ENCODE measurements at regions not wholly inside any gene's neighbourhood (a gene's known extent, or its start where the extent isn't known, plus 50 kb on each side); places are given as distances from the start of the nearest gene placed in this dataset.

DNA sequence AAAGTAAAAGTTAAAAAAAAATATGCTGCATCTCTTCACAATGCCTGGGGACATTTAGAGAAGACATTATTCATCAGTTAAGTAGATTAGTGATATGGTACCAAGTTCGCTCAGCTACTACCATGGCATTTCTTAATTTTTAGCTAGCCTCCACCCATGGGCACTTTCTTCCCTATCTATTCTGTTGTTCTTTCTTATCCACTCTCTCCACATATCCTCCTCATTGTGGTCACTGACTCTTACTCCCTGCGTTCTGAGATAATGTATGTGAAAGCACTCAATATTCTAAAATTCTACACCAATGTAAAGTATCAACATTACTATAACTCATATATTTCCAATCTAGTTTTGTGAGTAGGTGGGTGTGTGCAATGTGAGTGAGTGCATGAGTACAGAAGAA lies 609.7 kb upstream of the DAB2 start:
- DNase-seq = no peak

DNA sequence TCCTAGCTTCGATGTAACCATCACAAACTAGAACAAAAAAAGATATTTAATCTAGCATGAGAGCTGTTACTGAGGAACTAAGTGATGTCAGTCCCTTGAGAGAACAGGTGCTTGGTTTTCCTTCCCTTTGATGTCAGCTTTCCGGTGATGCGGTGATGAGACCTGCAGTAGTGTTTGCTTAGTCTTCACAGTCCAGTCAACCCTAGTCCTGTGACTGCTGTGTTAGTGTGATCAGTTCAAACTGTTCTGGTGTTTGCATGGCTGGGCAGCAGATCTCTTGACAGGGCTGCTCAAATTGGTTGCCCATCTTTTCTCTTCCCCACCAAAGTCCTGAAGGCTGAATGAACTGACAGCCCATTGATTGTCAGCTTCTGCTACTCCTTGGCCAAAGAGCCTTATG lies 608.6 kb upstream of the DAB2 start:
- no peak for DNase-seq

DNA sequence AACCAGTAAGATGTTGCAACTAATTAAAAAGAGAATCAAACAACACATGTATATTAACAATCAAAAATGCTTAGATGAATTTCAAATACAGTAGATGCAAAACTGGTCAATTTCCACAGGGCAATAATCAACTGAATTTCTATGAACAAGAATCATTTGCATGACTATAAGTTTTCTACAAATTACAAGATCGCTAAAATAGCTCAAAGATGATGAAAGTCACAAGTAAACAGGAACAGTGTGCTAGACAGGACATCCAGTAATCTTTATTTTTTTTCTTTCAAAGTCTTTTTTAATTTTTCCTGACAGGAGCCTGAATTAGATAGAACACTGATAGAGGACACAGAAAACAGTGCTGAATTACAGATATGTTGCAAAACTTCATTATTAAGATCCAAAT lies 608.2 kb upstream of the DAB2 start:
- DNase-seq = no peak

DNA sequence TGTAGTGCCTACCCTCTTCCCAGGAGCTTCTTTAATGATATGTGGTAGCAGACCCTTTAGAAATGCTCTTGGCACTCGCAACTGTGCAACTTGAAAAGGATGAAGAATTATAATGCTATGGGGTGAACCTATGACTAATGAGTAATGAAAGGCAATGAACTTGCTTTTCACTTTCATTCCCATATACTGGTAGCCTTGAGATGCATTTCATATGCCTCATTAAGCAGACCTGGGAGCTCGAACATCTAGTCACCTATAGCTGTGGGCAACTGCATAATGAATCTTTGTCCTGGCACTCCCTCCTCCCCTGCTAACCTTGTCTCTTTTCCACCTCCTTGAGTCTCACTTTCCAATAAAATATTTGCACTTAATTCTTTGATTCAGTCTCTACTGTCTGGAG lies 605.9 kb upstream of the DAB2 start:
- DNase-seq = no peak

DNA sequence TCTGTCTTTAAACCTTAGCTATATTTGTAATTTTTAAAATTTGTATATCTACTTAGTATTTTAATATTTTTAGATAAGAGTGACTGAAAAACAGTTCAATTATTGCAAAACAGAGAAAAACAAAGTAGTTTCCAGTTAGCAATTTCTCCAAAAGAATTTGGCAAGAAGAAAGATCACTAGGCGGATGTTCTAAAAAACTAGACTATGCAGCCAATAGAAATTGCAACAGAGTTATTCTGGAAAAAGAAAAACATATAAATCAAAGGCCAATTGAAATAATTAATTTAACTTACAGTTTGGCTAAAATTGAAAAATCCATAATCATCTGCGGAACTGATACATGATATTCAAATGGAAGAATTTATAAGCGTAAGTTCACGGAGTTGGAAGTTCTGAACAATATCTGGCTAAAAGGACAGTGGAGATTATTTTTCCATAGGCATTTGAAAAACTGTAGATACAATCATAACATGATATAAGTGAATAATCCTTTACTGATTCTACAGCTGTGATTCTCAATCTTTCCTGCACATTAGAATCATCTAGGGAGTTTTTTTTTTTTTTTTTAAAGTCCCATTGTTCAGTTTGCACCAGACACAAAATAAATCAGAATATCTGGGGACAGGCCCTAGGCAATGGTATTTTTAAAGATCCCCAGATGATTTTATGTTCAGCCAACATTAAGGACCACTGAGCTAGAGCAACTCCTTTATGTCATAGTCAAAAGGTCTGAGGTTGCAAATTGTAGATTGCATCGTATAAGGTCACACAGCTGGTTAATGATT lies 605.1 kb upstream of the DAB2 start:
- DNase-seq = no peak

DNA sequence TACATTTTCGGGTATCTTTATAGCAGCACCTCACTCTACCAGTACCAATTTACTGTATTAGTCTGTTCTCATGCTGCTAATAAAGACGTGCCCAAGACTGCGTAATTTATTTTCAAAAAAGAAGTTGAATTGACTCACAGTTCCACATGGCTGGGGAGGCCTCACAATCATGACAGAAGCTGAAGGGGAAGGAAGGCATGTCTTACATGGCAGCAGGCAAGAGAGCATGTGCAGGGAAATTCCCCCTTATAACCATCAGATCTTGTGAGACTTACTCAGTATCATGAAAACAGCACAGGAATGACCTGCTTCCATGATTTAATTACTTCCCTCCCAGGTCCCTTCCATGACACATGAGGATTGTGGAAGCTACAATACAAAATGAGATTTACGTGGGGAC lies 602.6 kb upstream of the DAB2 start:
- no peak for DNase-seq

DNA sequence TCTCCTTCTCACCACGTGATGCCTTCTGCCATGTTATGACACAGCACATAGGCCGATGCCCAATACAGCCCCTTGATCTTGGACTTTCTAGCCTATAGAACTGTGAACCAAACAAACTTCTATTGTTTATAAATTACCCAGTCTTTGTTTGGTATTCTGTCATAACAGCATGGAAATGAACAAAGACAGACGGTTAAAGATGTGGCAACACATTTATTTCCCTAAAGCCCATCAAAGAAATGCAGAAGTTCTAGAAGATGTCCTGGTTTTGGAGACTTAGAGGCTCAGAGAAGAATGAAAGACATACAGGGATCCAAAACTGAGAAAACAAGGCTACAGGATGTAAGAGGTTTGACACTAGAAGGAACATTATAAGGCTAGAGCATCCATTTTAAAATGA lies 600.8 kb upstream of the DAB2 start:
- DNase-seq = no peak

DNA sequence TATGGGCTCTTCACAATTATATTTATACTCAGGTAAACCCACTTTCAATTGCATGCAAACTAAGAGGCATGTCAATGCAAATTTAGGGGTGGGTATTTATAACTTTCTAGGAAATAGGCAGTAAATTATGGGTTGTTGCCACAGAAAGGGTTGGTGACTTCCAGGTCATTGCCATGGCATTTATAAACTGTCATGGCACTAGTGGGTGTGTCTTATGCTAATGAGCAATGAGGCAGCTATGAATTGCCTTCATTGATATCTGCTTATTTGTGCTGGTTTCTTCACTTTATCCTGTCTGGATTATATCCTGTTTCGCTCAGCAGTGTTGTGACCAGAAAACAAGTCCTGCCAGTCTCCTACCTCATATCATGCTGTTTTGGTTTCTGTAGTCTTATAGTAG lies 597.3 kb upstream of the DAB2 start:
- no peak for DNase-seq

DNA sequence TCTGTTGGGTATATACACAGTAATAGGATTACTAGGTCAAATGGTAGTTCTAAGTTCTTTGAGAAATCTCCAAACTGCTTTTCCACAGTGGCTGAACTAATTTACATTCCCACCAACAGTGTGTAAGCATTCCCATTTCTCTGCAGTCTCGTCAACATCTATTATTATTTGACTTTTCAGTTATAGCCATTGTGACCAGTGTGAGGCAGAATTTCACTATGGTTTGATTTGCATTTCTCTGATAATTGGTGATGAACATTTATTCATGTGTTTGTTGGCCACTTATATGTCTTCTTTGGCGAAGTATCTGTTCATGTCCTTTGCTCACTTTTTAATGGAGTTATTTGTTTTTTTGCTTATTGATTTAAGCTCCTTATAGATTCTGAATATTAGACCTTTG lies 596.2 kb upstream of the DAB2 start:
- peak; percentile 27 for DNase-seq

DNA sequence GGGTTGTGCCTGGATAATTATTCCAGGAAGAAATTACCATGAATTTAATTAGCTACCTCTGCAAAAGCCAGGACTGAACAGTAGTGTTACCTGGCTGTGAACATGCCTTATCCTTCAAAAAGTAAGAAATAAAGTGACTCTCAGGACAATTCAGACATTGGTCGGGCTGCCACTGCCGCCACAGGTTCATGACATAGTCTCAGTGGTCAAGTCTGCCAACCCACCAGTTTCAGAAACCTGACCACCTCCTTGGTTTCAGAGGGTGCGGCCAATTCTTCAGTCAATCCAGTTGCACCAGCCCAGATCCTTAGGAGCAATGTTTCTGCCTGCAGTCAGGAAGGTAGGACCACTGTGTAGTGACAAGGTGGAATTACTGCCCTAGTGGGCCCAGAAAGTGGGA lies 593.1 kb upstream of the DAB2 start:
- DNase-seq = no peak

DNA sequence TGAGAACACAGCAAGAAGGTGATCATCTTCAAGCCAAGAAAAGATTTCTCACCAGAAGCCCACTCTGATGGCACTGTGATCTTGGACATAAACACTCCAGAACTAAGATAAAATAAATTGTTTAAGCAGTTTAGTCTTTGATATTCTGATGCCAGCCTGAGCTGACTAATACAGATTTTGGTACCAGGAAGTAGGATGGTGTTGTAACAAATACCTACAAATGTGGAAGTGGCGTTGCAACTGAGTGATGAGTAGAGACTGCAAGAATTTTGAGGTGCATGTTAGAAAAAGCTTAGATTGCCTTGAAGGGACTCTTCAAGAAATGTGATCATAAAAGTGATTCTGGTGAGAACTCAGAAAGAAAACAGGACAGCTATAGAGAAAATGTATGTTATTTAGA lies 592.4 kb upstream of the DAB2 start:
- DNase-seq = no peak

DNA sequence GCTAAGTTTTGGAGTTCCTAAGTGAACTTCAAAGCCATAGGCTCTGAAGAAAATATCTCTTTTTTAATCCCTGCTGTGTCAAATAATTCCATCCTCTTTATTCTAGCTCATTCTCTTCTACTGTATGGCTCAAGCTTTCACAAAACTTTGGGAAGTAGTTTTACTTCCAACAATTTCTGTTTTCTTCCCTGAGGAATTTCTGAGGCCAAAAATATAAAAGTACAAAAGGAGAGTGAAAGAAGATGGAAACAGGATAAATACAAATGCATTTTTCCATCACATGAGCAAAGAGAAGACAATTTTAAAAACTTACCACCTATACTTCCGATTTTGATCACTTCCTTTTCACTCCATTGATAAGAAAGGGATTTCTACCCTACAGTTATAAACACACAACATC lies 585.7 kb upstream of the DAB2 start:
- no peak for DNase-seq

DNA sequence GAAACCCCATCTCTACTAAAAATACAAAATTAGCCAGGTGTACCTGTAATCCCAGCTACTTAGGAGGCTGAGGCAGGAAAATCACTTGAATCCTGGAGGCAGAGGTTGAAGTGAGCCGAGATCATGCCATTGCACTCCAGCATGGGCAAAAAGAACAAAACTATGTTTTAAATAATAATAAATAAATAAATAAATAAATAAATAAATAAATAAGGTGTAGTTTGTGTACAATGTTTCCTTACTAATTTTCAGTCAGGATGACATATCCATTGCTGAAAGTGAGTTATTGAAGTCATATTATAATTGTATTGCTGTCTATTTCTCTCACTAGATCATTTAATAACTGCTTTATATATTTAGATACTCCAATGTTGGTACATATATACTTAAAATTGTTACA lies 581.5 kb upstream of the DAB2 start:
- DNase-seq = no peak

DNA sequence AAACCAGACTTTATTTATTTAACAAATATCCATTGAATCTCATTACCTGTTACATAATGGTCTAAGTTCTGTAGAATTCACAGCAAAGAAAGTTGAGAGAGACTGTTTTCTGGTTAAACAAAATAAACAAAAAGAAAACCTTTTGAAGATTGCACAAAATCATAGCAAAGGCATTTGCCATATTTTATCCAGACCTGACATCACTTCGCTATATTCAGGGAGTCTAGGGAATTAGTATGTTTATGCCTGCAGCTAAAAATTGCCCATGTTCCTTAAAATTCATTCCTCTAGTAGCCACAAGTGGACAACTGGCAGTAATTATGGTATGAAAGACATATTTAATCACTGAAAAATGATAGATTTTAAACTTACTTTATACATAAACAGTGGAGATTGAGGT lies 577.0 kb upstream of the DAB2 start:
- DNase-seq = no peak

DNA sequence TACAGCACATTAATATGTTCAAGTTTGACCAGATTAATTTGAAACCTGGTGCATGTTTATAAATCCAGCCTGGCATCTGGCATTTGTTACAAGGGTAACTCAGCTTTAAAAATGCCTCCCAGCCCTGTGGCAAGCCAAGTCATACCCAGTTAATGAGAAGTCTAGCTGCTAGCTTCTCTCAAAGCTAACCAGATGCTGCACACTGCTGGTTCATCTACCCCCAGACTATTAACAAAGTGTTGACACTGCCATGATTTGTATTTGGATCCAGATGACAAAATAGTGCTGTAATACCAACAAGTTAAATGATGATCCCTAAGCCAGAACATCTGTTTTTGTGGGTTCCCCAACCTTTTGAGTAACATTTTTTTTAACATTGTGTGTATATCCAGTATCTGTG lies 573.7 kb upstream of the DAB2 start:
- DNase-seq = no peak

DNA sequence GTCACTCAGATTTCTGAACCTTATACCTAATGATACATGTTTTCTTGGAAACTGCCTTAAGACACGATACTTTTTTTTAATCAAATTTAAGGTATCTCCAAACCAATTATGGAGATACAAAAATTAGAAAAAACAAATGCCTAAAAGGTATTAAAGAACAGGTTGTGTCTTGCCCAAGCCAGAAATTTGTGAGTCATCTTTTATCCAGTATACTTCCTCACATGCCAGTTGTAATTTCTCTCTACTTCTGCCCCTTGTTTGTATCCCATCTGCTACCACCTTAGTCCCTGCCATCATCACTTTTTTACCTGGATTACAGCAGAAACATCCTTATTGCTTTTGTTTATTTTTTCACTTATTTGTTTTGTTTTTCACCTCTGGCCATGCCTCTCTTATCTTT lies 571.2 kb upstream of the DAB2 start:
- no peak for DNase-seq

DNA sequence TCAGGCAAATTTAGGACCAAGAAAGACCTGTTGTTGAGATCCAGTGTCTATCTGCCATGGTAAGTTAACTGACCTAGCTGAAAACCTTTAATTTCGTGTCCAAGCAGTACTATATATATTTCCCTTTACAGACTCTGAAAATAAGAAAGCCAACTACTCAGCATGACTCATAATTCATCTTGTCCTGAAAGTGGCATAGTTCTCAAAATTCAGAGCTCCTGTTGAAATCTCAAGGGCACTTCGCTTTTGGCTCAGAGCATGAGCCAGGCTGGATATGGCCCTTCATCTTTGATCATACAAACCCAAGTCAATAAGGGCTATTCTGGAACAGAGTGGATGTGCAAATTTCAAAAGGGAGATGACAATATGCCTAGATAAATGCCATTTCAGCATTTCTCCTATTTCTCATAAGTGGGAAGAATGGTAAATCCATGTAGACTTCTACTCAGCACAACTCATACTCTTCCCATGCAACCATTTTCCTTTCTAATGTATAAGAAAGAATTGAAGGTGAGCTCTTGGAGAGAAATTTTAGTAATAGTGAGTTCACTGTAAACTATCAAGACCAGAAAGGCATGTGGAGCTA lies 567.9 kb upstream of the DAB2 start:
- no peak for DNase-seq

DNA sequence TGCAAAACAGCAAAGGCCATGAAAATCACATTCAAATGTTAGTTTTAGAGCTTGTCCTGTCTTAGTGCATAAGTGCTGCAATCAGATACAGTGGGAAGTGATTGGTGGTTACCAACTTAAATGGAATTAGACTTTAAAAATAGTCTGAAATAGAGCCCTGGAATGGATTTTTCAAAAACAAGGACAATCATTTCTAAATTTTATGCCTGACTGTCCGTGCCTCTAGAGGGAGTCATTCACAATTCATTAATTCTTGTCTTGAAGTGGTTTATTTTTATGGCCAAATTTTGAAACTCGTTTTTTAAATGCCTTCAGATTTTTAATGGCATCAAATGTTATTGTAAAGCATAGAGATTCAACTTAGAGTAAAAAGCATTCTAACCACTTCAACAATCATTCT lies 561.8 kb upstream of the DAB2 start:
- peak; percentile 2 for DNase-seq

DNA sequence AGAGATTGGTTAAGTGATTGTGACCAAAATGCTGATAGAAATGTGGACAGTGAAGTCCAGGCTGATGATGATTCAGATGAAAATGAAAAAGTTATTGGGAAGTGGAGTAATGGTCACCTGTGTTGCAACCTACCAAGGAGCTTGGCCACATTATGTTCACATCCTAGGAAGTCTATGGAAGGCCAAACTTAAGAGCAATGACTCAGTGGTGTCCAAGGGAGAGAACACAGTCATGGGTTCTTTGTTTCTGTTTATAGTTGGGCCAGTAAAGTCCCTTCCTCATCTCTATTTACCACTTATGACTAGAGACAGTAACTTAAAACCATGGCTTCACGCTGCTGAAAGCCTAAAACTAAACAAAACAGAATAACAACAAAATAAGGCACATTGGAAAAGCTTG lies 555.3 kb upstream of the DAB2 start:
- DNase-seq = no peak

DNA sequence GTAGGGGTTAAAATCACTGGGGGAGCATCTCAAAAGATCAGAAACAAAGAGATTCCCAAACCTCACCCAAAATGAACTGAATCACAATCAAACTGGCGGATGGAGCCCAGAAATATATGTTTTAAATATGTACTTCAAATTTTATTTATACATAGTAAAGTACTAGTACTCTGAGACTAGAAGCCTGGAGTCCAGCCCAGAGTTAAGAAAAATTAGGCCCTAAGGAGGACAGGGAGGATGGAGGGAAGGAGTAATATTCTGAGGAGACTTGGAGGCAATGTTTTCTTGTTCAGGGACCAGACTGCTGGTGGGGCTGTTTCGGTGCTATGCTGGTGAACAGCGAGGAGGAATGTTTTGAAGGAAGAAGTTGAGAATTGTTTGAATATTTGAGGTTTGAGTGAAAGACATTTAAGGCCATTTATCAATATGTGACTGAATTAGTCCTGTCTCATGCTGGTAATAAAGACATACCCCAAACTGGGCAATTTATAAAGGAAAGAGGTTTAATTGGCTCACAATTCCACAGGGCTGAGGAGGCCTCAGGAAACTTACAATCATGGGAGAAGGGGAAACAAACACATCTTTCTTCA lies 552.4 kb upstream of the DAB2 start:
- DNase-seq = no peak

DNA sequence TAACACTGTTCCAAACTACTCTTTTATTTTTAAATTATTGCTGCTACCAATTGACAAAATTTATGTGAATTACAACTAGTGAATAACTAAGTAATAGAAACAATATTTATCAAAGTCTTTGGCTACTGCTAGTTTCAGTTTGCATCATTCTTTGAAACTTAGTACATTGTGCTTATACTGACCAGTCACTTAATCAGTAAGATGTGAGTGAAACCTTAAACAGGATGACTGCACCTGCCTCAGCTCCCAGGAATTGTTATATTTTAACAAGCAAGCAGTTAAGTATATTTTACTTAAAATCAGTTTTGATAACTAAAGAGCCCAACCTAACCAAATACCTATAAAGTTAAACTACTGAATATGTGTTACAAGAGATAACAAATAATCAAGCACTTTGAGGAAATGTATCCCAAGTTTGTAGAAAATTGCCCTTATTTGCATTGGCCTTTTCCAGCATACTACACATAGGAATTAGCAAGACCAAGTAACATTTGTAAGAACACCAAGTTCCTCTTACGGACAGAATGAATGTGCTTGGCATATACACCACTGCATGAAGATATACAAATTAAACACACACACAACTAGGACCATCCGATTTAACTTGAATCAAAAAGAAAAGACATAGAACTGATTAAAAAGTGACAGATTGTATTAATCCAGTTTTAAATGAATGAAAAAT lies 545.5 kb upstream of the DAB2 start:
- DNase-seq = no peak

DNA sequence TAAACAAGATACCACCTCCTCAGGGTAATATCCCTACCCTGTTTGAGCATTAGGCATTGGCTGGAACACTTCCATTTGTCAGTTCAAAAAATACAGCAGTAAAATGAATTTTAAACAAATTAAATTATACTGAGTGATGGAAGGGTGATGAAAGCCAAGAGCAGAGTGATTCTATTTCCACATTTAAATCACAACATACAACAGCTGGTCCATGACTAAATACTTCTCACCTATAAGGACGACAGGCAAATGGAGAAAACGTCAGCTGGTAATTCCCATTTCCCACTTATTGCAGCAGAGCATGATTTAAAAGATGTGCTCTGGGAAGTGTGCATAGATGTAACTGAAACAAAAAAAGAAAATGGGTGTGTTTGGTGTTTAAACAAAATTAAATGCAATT lies 543.6 kb upstream of the DAB2 start:
- DNase-seq = no peak

DNA sequence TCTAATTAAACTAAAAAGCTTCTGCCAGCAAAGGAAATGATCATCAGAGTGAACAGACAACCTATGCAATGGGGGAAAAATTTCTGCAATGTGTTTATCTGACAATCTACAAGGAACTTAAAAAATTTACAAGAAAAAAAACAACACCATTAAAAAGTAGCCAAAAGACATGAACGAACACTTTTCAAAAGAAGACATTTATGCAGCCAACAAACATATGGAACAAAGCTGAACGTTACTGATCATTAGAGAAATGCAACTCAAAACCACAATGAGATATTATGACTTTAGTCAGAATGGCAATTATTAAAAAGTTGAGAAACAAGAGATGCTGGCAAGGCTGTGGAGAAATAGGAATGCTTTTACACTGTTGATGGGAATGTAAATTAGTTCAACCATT lies 530.4 kb upstream of the DAB2 start:
- no peak for DNase-seq

DNA sequence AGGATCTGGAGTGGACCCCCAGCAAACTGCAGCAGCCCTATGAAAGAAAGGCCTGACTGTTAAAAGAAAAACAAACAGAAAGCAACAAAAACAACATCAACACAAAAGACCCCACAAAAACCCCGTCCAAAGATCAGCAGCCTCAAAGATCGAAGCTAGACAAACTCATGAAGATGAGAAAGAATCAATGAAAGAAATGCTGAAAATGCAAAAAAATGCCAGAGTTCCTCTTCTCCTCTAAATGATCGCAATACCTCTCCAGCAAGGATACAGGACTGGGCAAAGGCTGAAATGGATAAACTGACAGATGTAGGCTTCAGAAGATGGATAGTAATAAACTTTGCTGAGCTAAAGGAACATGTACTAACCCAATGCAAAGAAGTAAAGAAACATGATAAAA lies 526.3 kb upstream of the DAB2 start:
- DNase-seq = no peak
